Heart right ventricle (tissue), 16 donors: ENCODE measurements at regions not wholly inside any gene's neighbourhood (a gene's known extent, or its start where the extent isn't known, plus 50 kb on each side); places are given as distances from the start of the nearest gene placed in this dataset.

ENCODE experiments used
- ATAC-seq, 8 donors: fragments of 200-7000 bp; cut with Tn5 transposase; one replicate each; pipeline ENCODE4 v1.9.1; 2020; ENCODE audit warnings: mild to moderate bottlenecking in 8 of 8, moderate library complexity in 8 of 8, moderate number of reproducible peaks in 1 of 8
- DNase-seq, 2 donors: peaks; one replicate each; pipeline ENCODE4 v3.0.0-alpha.2; 2020
- H3K27ac ChIP-seq, 10 donors: fragments of 200-600 bp; sonication (generic) in 2 of 10; one replicate each; pipeline versions ENCODE4 v1.5.0 to v1.8.0; 2020 to 2022; ENCODE audit warnings: mild to moderate bottlenecking in 3 of 10
- H3K27me3 ChIP-seq, 7 donors: fragments of 200-600 bp; one replicate each; pipeline ENCODE4 v1.8.0; 2021 to 2022; ENCODE audit warnings: mild to moderate bottlenecking in 2 of 7
- H3K36me3 ChIP-seq, 9 donors: fragments of 200-600 bp; sonication (generic) in 1 of 9; one replicate each; pipeline versions ENCODE4 v1.5.0 to v1.8.0; 2020 to 2022; ENCODE audit warnings: mild to moderate bottlenecking in 2 of 9
- H3K4me1 ChIP-seq, 9 donors: fragments of 200-600 bp; sonication (generic) in 1 of 9; one replicate each; pipeline versions ENCODE4 v1.5.0 to v1.8.0; 2020 to 2022; ENCODE audit warnings: mild to moderate bottlenecking in 4 of 9
- H3K4me3 ChIP-seq, 10 donors: fragments of 200-600 bp; sonication (generic) in 2 of 10; one replicate each; pipeline versions ENCODE4 v1.5.0 to v1.8.0; 2020 to 2022; ENCODE audit warnings: mild to moderate bottlenecking in 7 of 10, moderate library complexity in 2 of 10
- H3K9me3 ChIP-seq, 11 donors: fragments of 200-600 bp in 10 of 11; sonication (generic) in 2 of 11; one replicate each; pipeline versions ENCODE4 v1.5.0 to v1.8.0; 2013 to 2022; ENCODE audit warnings: mild to moderate bottlenecking in 2 of 11, control low read depth in 1 of 11, moderate library complexity in 1 of 11
- WGBS, 2 donors: extraction: QIAGEN DNeasy Blood & Tissue Kit; methylation state at CpG; one replicate each; pipeline ENCODE4 v1.1.7; 2013; ENCODE audit warnings: inconsistent platforms in 1 of 2; 5-methylcytosine and 5-hydroxymethylcytosine counted together
- intact Hi-C, 10 donors: fragments of 100-400 bp; cut with DNase I; formaldehyde crosslinking; loops; one replicate each; pipeline versions ENCODE4 v1.11.1 to v1.14.2; 2022
- TF ChIP-seq, protein P1 (sequence below), 9 donors: fragments of 200-600 bp; sonication (generic) in 2 of 9; IDR thresholded peaks; one replicate each; pipeline versions ENCODE4 v1.5.0 to v1.8.0; 2021 to 2022; ENCODE audit warnings: antibody characterized with exemption in 9 of 9, mild to moderate bottlenecking in 5 of 9, moderate library complexity in 1 of 9
- donor health status: Arrhythmogenic right ventricular cardiomyopathy.
- donor health status: ischemic (EF 13 %, LVEDD 7.1; RV severe dilation, severe dysfunction).
- donor health status: healthy with polysubstance abuse.
- donor health status: DM: no; HTN: yes; CAD: no.
- donor health status: DM: no; HTN: no; CAD: no.
- donor health status: ischemic (EF 25% LVEDD 6.9; RV normal size, moderate dysfunction).
- donor health status: ischemic (EF 25% LVEDD 5.7; RV mildly dilated, moderate dysfunction).
- donor health status: healthy.
- donor health status: DM: yes; HTN: yes; CAD: no.
- donor health status: Ischemic cardiomyopathy.
- donor health status: ischemic (EF 35%, LVEDD 5.7; RV mildly dilated, moderate dysfunction).
- donor health status: nonischemic (EF 11% LVEDD 7.7; RV severe dilation, severe dysfunction).
- donor health status: DM: yes; HTN: yes; CAD: no.
- donor health status: PGD.
- donor health status: ischemic (EF 29% LVEDD 5.4; RV normal size, mild dysfunction).
- donor health status: nonischemic (EF 23%, LVEDD 6.1; RV moderate dilation, normal function).

DNA sequence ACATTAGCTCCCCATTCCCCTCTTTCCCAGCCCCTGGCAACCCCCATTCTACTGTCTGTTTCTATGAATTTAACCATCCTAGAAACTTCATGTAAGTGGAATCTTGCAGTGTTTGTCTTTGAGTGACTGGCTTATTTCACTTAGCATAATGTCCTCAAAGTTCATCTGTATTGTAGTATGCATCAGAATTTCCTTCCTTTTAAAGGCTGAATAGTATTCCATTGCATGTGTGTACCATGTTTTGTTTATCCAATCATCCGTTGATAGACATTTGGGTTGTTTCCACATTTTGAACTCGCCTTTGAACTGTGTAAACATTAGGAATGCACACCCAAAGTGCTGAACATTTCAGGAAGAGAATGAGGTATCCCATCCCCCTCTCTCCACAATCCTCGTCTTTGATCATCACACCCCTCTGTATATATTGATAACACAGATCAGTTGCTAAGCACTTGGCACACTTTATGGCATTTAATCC is 56.4 kb upstream of the PLAC1 start:
- no peaks in the 10 kb centered on the region for H3K9me3 ChIP-seq
- H3K36me3 ChIP-seq, result no peaks in the 10 kb centered on the region
- peaks cover 0 to 23% (median 0%) of the 10 kb centered on the region in 7 donors for H3K27me3 ChIP-seq
- 95 to 99% methylated on average over 3 of the region's 3 CpGs for WGBS, 2 donors
- TF ChIP-seq, protein P1, sequence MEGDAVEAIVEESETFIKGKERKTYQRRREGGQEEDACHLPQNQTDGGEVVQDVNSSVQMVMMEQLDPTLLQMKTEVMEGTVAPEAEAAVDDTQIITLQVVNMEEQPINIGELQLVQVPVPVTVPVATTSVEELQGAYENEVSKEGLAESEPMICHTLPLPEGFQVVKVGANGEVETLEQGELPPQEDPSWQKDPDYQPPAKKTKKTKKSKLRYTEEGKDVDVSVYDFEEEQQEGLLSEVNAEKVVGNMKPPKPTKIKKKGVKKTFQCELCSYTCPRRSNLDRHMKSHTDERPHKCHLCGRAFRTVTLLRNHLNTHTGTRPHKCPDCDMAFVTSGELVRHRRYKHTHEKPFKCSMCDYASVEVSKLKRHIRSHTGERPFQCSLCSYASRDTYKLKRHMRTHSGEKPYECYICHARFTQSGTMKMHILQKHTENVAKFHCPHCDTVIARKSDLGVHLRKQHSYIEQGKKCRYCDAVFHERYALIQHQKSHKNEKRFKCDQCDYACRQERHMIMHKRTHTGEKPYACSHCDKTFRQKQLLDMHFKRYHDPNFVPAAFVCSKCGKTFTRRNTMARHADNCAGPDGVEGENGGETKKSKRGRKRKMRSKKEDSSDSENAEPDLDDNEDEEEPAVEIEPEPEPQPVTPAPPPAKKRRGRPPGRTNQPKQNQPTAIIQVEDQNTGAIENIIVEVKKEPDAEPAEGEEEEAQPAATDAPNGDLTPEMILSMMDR (IDR thresholded peaks at IDR 0.05), result no peak
- intact Hi-C loops, result loop anchor here in 1 of 10 donors (5.0 kb wide), 1 partner anchor 62 kb away; no protein-coding TSS in a partner anchor
- H3K4me1 ChIP-seq, result peaks cover 0 to 11% (median 3%) of the 10 kb centered on the region in 9 donors
- no peak overlapping the region for H3K27ac ChIP-seq
- DNase-seq (no peak), ATAC-seq (no peak)
- no peak overlapping the region for H3K4me3 ChIP-seq

DNA sequence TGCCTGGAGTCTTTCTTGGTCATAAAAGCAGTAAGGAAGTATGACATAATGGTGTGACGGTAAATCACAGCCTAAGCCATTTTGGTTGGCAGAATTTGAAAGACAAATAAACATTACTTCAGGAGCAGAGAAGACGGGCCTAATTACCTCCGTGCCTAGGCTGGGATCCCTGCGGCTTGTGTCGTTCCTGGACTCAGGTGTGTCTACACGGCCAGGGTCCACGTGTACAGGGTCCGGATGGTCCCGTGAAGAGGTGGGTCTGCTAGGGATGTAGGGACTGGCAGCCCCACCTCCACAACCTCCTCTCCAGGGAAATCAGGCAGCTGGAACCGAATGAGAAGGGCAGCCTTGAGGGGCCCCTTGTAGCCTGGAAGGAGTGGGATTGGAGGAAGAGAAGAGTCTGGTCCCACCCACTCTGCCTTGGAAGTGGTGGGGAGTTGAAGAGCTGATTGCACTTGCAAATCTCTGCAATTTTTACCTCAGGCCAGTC is 55.4 kb upstream of the PLAC1 start:
- Histone ChIP-seq H3K27ac (no peak overlapping the region), H3K27me3 (peaks cover 0 to 28% (median 0%) of the 10 kb centered on the region in 7 donors), H3K9me3 (no peaks in the 10 kb centered on the region), H3K4me1 (peaks cover 0 to 10% (median 0%) of the 10 kb centered on the region in 9 donors), H3K36me3 (no peaks in the 10 kb centered on the region), H3K4me3 (no peak overlapping the region)
- no peak for DNase-seq
- 81 to 88% methylated on average over 10 of the region's 10 CpGs for WGBS, 2 donors
- no peak for ATAC-seq
- intact Hi-C loops, result no loop called here
- TF ChIP-seq, protein P1 (IDR thresholded peaks at IDR 0.05), result no peak

DNA sequence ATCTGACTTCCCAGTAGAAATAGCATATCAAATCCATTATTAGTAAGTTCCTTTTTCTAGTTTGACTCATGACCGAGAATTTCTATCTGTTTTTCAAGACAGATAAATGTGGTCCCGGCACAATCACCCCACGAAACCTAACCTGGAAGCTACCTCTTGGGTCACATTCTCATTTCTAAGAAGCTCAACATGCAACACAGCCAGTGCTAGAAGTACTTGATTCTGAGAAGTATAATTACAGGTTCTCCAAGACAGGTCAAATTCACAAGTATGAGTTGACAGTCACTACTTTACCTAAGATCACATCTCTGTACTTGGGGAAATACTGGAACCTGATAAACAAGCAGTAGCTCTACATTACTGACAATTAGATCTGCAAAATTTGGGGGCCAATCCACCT is 54.0 kb upstream of the PLAC1 start:
- no peak for ATAC-seq
- Histone ChIP-seq H3K9me3 (no peaks in the 10 kb centered on the region), H3K36me3 (no peaks in the 10 kb centered on the region), H3K4me1 (peaks cover 0 to 7% (median 0%) of the 10 kb centered on the region in 9 donors), H3K27ac (no peak overlapping the region), H3K27me3 (peaks cover 0 to 28% (median 0%) of the 10 kb centered on the region in 7 donors), H3K4me3 (no peak overlapping the region)
- WGBS, 2 donors, result 83% methylated on average over 3 of the region's 3 CpGs
- TF ChIP-seq, protein P1 (IDR thresholded peaks at IDR 0.05), result no peak
- DNase-seq, result no peak
- intact Hi-C loops, result no loop called here

DNA sequence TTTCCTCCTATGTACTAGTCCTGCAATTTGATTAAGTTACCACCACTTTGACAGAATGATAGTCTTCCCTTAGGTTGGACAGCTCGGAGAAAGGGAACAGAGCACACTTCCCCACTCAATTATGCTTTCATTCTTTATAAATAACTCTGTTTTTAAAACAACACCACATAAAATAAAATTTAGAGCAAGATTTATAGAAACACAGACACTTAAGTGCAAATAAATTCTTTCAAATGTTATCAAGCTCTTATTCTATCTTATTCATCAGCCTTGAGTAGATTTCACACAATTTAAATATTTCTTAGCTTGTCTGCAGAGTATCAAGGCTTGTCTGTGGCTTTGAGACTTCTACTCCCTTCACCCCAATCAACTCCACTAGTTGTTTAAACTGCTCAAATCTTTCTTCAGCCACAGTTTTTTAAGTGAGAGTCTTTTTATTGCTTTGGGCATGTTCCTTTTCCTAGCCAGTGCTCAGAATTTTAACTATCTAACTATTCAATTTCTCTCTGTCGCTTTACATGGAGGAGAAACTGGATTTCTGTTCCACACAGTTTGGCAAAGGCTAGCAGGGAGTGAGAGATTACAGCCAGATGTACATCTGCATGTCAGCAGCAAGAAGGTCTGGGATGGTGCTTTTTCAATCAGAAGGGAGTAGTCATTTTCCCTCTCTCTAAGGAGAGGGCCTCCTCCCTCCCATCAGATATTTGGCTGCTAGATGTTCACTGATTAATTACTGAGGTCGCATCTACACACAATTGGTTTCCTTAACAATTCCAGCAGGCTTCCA is 53.1 kb upstream of the PLAC1 start:
- Histone ChIP-seq H3K4me1 (peaks cover 0 to 7% (median 0%) of the 10 kb centered on the region in 9 donors), H3K27ac (no peak overlapping the region), H3K36me3 (no peaks in the 10 kb centered on the region), H3K9me3 (no peaks in the 10 kb centered on the region), H3K4me3 (no peak overlapping the region), H3K27me3 (peaks cover 0 to 28% (median 0%) of the 10 kb centered on the region in 7 donors)
- whole genome bisulfite sequencing, 2 donors, result 52 to 56% methylated on average over 3 of the region's 3 CpGs
- TF ChIP-seq, protein P1 (IDR thresholded peaks at IDR 0.05), result no peak
- no peak for DNase-seq
- intact Hi-C loops, result no loop called here
- ATAC-seq, result no peak
